Progenitor cell of endocrine pancreas (in vitro differentiated cells): ENCODE measurements at regions not wholly inside any gene's neighbourhood (a gene's known extent, or its start where the extent isn't known, plus 50 kb on each side); places are given as distances from the start of the nearest gene placed in this dataset.

Source experiments
- DNase-seq: peaks from one replicate; pipeline ENCODE4 v3.0.0; 2021; ENCODE audit warnings: low spot score; ENCODE audit not compliant: unreplicated experiment
- H3K27ac Mint-ChIP-seq: 2 replicates; pipeline ENCODE4 v1.8.0; 2021; ENCODE audit warnings: mild to moderate bottlenecking, moderate library complexity, mixed read lengths
- H3K27me3 Mint-ChIP-seq: 2 replicates; pipeline ENCODE4 v1.8.0; 2021; ENCODE audit warnings: mixed read lengths
- H3K36me3 Mint-ChIP-seq: 2 replicates; pipeline ENCODE4 v1.8.0; 2022; ENCODE audit warnings: mixed read lengths; ENCODE audit not compliant: insufficient read depth
- H3K4me1 Mint-ChIP-seq: 2 replicates; pipeline ENCODE4 v1.8.0; 2021; ENCODE audit warnings: low read depth, mixed read lengths
- H3K4me3 Mint-ChIP-seq: 2 replicates; pipeline ENCODE4 v1.8.0; 2021; ENCODE audit warnings: low read depth, mild to moderate bottlenecking, moderate library complexity, mixed read lengths
- H3K9me3 Mint-ChIP-seq: 2 replicates; pipeline ENCODE4 v1.8.0; 2021; ENCODE audit warnings: low read depth, mixed read lengths
- TF ChIP-seq, protein P1 (sequence below): fragments of 200-600 bp; sonication (generic); IDR thresholded peaks from one replicate; pipeline ENCODE4 v1.5.0; 2021; ENCODE audit warnings: antibody characterized with exemption, mild to moderate bottlenecking; ENCODE audit not compliant: unreplicated experiment

DNA sequence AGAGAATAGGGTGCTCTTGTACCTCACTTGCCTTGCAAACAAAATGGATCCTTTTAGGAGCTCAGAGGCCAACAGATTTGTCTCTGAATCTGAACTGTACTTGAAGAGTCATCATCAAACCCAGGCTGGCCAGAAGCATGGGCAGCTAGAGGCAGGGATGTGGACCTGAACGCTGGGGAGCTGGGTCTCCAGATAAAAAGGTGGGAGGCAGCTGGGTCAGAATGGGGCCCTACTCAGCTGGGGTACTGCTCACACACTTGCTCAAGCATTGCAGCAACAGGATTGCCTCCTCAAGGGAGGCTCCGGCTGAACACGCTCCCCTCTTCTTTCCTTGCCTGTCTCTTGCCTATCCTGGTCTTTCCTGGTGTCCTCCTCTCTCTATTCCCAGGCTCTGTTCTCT is 57.3 kb upstream of the SIX3 start:
- Mint-ChIP-seq H3K9me3 (no peaks in the 10 kb centered on the region), H3K27ac (no peak overlapping the region), H3K36me3 (no peaks in the 10 kb centered on the region), H3K4me1 (peaks cover 4% of the 10 kb centered on the region), H3K4me3 (no peak overlapping the region), H3K27me3 (peaks cover 31% of the 10 kb centered on the region)
- TF ChIP-seq, protein P1, sequence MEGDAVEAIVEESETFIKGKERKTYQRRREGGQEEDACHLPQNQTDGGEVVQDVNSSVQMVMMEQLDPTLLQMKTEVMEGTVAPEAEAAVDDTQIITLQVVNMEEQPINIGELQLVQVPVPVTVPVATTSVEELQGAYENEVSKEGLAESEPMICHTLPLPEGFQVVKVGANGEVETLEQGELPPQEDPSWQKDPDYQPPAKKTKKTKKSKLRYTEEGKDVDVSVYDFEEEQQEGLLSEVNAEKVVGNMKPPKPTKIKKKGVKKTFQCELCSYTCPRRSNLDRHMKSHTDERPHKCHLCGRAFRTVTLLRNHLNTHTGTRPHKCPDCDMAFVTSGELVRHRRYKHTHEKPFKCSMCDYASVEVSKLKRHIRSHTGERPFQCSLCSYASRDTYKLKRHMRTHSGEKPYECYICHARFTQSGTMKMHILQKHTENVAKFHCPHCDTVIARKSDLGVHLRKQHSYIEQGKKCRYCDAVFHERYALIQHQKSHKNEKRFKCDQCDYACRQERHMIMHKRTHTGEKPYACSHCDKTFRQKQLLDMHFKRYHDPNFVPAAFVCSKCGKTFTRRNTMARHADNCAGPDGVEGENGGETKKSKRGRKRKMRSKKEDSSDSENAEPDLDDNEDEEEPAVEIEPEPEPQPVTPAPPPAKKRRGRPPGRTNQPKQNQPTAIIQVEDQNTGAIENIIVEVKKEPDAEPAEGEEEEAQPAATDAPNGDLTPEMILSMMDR: no peak
- no peak for DNase-seq

DNA sequence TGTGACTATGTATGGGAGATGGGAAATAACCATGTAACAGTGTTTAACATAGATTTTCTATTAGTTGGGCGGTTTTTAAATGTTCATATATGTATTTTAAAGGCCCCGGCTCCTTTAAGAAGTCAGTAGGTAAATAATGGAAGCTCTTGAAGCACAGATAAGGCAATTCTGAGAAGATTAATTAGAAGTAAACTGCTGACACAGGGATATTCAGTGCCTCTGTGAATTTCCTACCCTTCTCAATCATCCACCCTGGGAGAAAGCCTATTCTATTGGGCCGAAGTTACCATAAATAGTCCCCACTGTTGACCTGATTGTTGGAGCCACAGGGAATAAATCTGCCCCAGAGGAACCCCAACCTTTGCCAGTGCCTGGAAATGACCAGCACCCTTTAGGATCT is 56.8 kb upstream of the SIX3 start:
- no peaks in the 10 kb centered on the region for H3K36me3 Mint-ChIP-seq

DNA sequence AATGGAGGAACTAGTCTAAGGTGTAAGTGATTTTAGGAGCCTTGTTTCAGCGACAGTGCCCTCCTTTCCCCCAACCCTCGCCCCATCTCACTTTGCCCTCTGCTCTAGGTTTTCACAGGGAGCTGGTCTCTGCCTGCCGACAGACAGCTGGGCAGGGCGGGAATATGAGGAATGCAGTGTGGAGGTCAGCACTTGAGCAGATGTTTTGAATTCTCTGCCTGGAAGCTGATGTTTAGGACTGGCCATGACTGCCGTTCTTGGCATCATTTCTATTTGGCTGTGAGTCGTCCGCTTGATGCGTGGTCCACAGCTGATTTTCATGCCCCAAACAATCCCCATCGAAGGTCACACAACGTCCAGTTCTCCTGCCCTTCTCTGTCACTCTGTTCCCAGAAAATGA is 55.1 kb upstream of the SIX3 start:
- peaks cover 4% of the 10 kb centered on the region for H3K4me1 Mint-ChIP-seq
- no peak overlapping the region for H3K4me3 Mint-ChIP-seq
- H3K27ac Mint-ChIP-seq: no peak overlapping the region
- DNase-seq: no peak
- peaks cover 4% of the 10 kb centered on the region for H3K9me3 Mint-ChIP-seq
- TF ChIP-seq, protein P1: no peak
- H3K27me3 Mint-ChIP-seq: peaks cover 28% of the 10 kb centered on the region
- H3K36me3 Mint-ChIP-seq: no peaks in the 10 kb centered on the region

More for the DNA sequence above, 56.8 kb upstream of the SIX3 start:
- Mint-ChIP-seq H3K27ac (no peak overlapping the region), H3K27me3 (peaks cover 28% of the 10 kb centered on the region), H3K4me3 (no peak overlapping the region), H3K9me3 (no peaks in the 10 kb centered on the region), H3K4me1 (peaks cover 4% of the 10 kb centered on the region)
- TF ChIP-seq, protein P1: no peak
- no peak for DNase-seq

DNA sequence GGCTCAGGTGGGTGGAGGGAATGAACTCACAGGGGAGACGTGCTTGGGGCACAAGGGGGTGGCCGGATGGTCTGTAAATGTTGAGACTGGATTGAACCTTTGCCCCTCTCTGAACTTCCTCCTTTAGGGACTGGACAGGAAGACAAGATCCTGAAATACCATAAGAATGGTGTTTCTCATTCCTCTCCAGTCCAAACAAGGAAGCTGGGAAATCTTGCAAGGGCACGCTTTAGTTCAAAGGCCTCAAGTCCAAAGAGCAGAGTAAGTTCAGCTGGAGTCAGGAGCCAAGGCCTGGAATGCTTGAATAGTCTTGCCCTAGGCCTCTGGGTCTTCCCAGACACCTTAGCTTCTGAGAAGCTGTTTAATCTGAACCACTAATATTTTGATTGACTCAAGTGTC is 52.4 kb upstream of the SIX3 start:
- DNase-seq: no peak
- no peaks in the 10 kb centered on the region for H3K36me3 Mint-ChIP-seq

More for the DNA sequence above, 52.4 kb upstream of the SIX3 start:
- no peak overlapping the region for H3K4me3 Mint-ChIP-seq
- TF ChIP-seq, protein P1: no peak
- no peak overlapping the region for H3K27ac Mint-ChIP-seq
- peaks cover 4% of the 10 kb centered on the region for H3K4me1 Mint-ChIP-seq
- H3K9me3 Mint-ChIP-seq: peaks cover 19% of the 10 kb centered on the region
- peaks cover 28% of the 10 kb centered on the region for H3K27me3 Mint-ChIP-seq
